IMR-90 (cell line): ENCODE measurements at regions not wholly inside any gene's neighbourhood (a gene's known extent, or its start where the extent isn't known, plus 50 kb on each side); places are given as distances from the start of the nearest gene placed in this dataset.

Experiments
- ATAC-seq: fragments of 200-7000 bp; cut with Tn5 transposase; 2 replicates; pipeline ENCODE4 v1.9.1; 2020; ENCODE audit warnings: low read depth, mild to moderate bottlenecking, moderate library complexity
- BruUV-seq: library from RNA; stranded (reverse); fragments of 400-500 nt; replicated peaks from 2 replicates; lab custom pipeline; 2021; lab: Mats Ljungman, UMichigan
- CTCF ChIA-PET: fragments of 300-600 bp; formaldehyde crosslinking; extraction: SDS; loops from one replicate; lab custom pipeline; 2021; ENCODE audit warnings: antibody characterized with exemption; lab: Yijun Ruan, JAX
- POLR2A ChIA-PET: fragments of 300-600 bp; sonication (Branson Sonifier 250); formaldehyde crosslinking; loops from one replicate; lab custom pipeline; 2022; ENCODE audit warnings: antibody characterized with exemption; ENCODE audit not compliant: unreplicated experiment; lab: Charles Lee
- DNase-seq: peaks from one replicate; pipeline ENCODE4 v3.0.0; 2013
- H2AFZ ChIP-seq: replicated peaks from 2 replicates; pipeline ENCODE3; 2013; ENCODE audit warnings: low read length, mild to moderate bottlenecking; ENCODE audit not compliant: poor library complexity
- H2AK5ac ChIP-seq: 2 replicates; pipeline ENCODE4 v1.6.1; 2013; ENCODE audit warnings: low read depth, low read length, inconsistent platforms
- H2AK9ac ChIP-seq: replicated peaks from 2 replicates; pipeline ENCODE3; 2013; ENCODE audit warnings: mild to moderate bottlenecking, low read depth, low read length, moderate library complexity; ENCODE audit not compliant: poor library complexity
- H2BK120ac ChIP-seq: 2 replicates; pipeline ENCODE4 v1.6.1; 2013; ENCODE audit warnings: low read depth, low read length, inconsistent platforms
- H2BK15ac ChIP-seq: 3 replicates; pipeline ENCODE4 v1.6.1; 2013; ENCODE audit warnings: low read depth, low read length, inconsistent platforms
- H2BK20ac ChIP-seq: 2 replicates; pipeline ENCODE4 v1.6.1; 2013; ENCODE audit warnings: low read depth, mild to moderate bottlenecking, inconsistent platforms, low read length, moderate library complexity
- H2BK5ac ChIP-seq: 2 replicates; pipeline ENCODE4 v1.6.1; 2013; ENCODE audit warnings: mild to moderate bottlenecking, low read depth, low read length, inconsistent platforms; ENCODE audit not compliant: poor library complexity, severe bottlenecking
- H3K14ac ChIP-seq: replicated peaks from 2 replicates; pipeline ENCODE4 v1.6.1; 2013; ENCODE audit warnings: low read depth, low read length, inconsistent platforms
- H3K18ac ChIP-seq: 2 replicates; pipeline ENCODE4 v1.6.1; 2013; ENCODE audit warnings: low read depth, low read length, control low read depth
- H3K23ac ChIP-seq: 2 replicates; pipeline ENCODE4 v1.6.1; 2013; ENCODE audit warnings: low read depth, low read length, inconsistent platforms
- H3K27ac ChIP-seq: 2 replicates; pipeline ENCODE4 v1.5.1; 2013; ENCODE audit warnings: mild to moderate bottlenecking, control low read depth, low read length; ENCODE audit not compliant: insufficient read depth
- H3K27me3 ChIP-seq: 2 replicates; pipeline ENCODE4 v1.6.1; 2013; ENCODE audit warnings: low read length; ENCODE audit not compliant: control insufficient read depth, insufficient read depth
- H3K36me3 ChIP-seq: 2 replicates; pipeline ENCODE4 v1.6.1; 2013; ENCODE audit warnings: low read length, mixed read lengths; ENCODE audit not compliant: control insufficient read depth, insufficient read depth
- H3K4ac ChIP-seq: 2 replicates; pipeline ENCODE4 v1.6.1; 2013; ENCODE audit warnings: low read depth, low read length, inconsistent platforms
- H3K4me1 ChIP-seq: 2 replicates; pipeline ENCODE4 v1.6.1; 2013; ENCODE audit warnings: low read length, mixed read lengths; ENCODE audit not compliant: control insufficient read depth, insufficient read depth
- H3K4me2 ChIP-seq: 2 replicates; pipeline ENCODE4 v1.6.1; 2013; ENCODE audit warnings: low read depth, mild to moderate bottlenecking, control low read depth, low read length, moderate library complexity
- H3K4me3 ChIP-seq: 2 replicates; pipeline ENCODE4 v1.5.1; 2013; ENCODE audit warnings: low read depth, mild to moderate bottlenecking, control low read depth, low read length, moderate library complexity; ENCODE audit not compliant: insufficient read depth
- H3K56ac ChIP-seq: 2 replicates; pipeline ENCODE4 v1.6.1; 2013; ENCODE audit warnings: low read length, inconsistent platforms; ENCODE audit not compliant: insufficient read depth; ENCODE audit errors: extremely low read depth
- H3K79me1 ChIP-seq, 2 experiments: 2 replicates each; pipeline ENCODE4 v1.6.1; 2013; ENCODE audit warnings: low read length in 2 of 2, inconsistent platforms in 1 of 2, low read depth in 1 of 2
- H3K9ac ChIP-seq: 2 replicates; pipeline ENCODE4 v1.6.1; 2013; ENCODE audit warnings: low read depth, low read length, control low read depth
- H3K9me1 ChIP-seq: 2 replicates; pipeline ENCODE4 v1.6.1; 2013; ENCODE audit warnings: low read length, inconsistent platforms; ENCODE audit not compliant: insufficient read depth
- H3K9me3 ChIP-seq: 2 replicates; pipeline ENCODE4 v1.6.1; 2013; ENCODE audit warnings: low read length; ENCODE audit not compliant: control insufficient read depth, insufficient read depth
- H4K20me1 ChIP-seq: 2 replicates; pipeline ENCODE4 v1.6.1; 2013; ENCODE audit warnings: low read length, inconsistent platforms; ENCODE audit not compliant: insufficient read depth
- H4K5ac ChIP-seq: 2 replicates; pipeline ENCODE4 v1.6.1; 2013; ENCODE audit warnings: mild to moderate bottlenecking, low read depth, low read length, control low read depth
- H4K8ac ChIP-seq, 2 experiments: 2 replicates each; pipeline ENCODE4 v1.6.1; 2013; ENCODE audit warnings: low read depth in 2 of 2, low read length in 2 of 2, control low read depth in 1 of 2, inconsistent platforms in 1 of 2
- H4K91ac ChIP-seq: 2 replicates; pipeline ENCODE4 v1.6.1; 2013; ENCODE audit warnings: low read depth, low read length, inconsistent platforms; ENCODE audit not compliant: insufficient read depth
- CTCF ChIP-seq: conservative IDR thresholded peaks from 2 replicates; pipeline ENCODE4 v1.5.1; 2012; ENCODE audit warnings: mild to moderate bottlenecking, low read depth, low read length, improper control_type of control experiment
- ELK1 ChIP-seq: fragments of 150-350 bp; IDR thresholded peaks from 2 replicates; pipeline ENCODE4 v1.6.1; 2016; ENCODE audit warnings: low read depth, mild to moderate bottlenecking, low read length, moderate library complexity, borderline replicate concordance
- FOS ChIP-seq: fragments of 150-350 bp; IDR thresholded peaks from 2 replicates; pipeline ENCODE4 v1.6.1; 2016; ENCODE audit warnings: low read depth, low read length
- RFX5 ChIP-seq: IDR thresholded peaks from 2 replicates; pipeline ENCODE4 v1.8.0; 2012; ENCODE audit warnings: low read depth, mild to moderate bottlenecking, low read length, moderate library complexity
- WGBS, 2 experiments: methylation state at CpG; one replicate each; pipeline versions ENCODE4 v1.1.5 to v1.1.7; 2013; ENCODE audit warnings: missing lambda C conversion rate in 2 of 2; ENCODE audit not compliant: insufficient read length in 1 of 2; ENCODE audit errors: extremely low coverage in 2 of 2; 5-methylcytosine and 5-hydroxymethylcytosine counted together
- dilution Hi-C: fragments of 300-500 bp; cut with HindIII; formaldehyde crosslinking; loops from one replicate; pipeline ENCODE4 v1.14.3; 2018; ENCODE audit warnings: low sequenced_read_pairs; ENCODE audit not compliant: unreplicated experiment
- in situ Hi-C: fragments of 300-500 bp; cut with MboI; formaldehyde crosslinking; loops from 3 replicates; pipeline ENCODE4 v1.14.3; 2019; ENCODE audit warnings: low sequenced_read_pairs, inconsistent platforms, mixed read lengths
- intact Hi-C: fragments of 100-400 bp; cut with micrococcal nuclease; formaldehyde crosslinking; loops from 2 replicates; pipeline ENCODE4 v1.10.0; 2022

GRCh38 chr7:13708670-13709069 is 280.8 kb downstream of the ETV1 start:
- Histone ChIP-seq H4K91ac (no peak overlapping the region), H2BK5ac (no peak overlapping the region), H2AFZ (no peak overlapping the region), H3K4me1 (no peaks in the 10 kb centered on the region), H4K8ac (no peak overlapping the region), H2AK9ac (no peak overlapping the region), H3K56ac (no peak overlapping the region), H3K23ac (no peak overlapping the region), H2BK120ac (no peak overlapping the region), H3K4me3 (no peak overlapping the region), H3K18ac (no peak overlapping the region), H3K4ac (no peak overlapping the region), H3K36me3 (no peaks in the 10 kb centered on the region), H3K4me2 (no peak overlapping the region), H3K9ac (no peak overlapping the region), H3K9me1 (no peaks in the 10 kb centered on the region), H2AK5ac (no peak overlapping the region), H3K27me3 (no peaks in the 10 kb centered on the region), H2BK20ac (no peak overlapping the region), H3K27ac (no peak overlapping the region), H3K9me3 (no peaks in the 10 kb centered on the region), H2BK15ac (no peak overlapping the region), H4K20me1 (no peaks in the 10 kb centered on the region), H3K79me1 (no peaks in the 10 kb centered on the region), H3K14ac (no peak overlapping the region), H4K5ac (no peak overlapping the region)
- no CpG with 5 or more reads among the region's 2 CpGs for whole genome bisulfite sequencing, 2 experiments
- no TSS peak for BruUV-seq
- intact Hi-C loops: no loop called here
- POLR2A ChIA-PET: no interaction called here
- no peak for TF ChIP-seq CTCF
- no peak for TF ChIP-seq FOS
- peak; percentile 44; the same call in 1 of the 2 replicates for TF ChIP-seq RFX5
- TF ChIP-seq ELK1: no peak
- DNase-seq: no peak
- in situ Hi-C loops: no loop called here
- dilution Hi-C loops: no loop called here
- ATAC-seq: no peak
- CTCF ChIA-PET: no interaction called here
